AG04450 (cell line): ENCODE measurements at regions not wholly inside any gene's neighbourhood (a gene's known extent, or its start where the extent isn't known, plus 50 kb on each side); places are given as distances from the start of the nearest gene placed in this dataset.
"Not testable (repeated sequence)": the region's sequence is repeated elsewhere in the genome, so short reads cannot be mapped to it uniquely, and the experiment has no call there.

Source experiments
- CTCF ChIA-PET: fragments of 300-600, 350-600 bp; formaldehyde crosslinking; extraction: SDS; loops from one replicate; lab custom pipeline; 2022; ENCODE audit warnings: antibody characterized with exemption, inconsistent platforms; lab: Charles Lee
- POLR2A ChIA-PET: fragments of 350-600 bp; formaldehyde crosslinking; extraction: SDS; loops from one replicate; lab custom pipeline; 2021; ENCODE audit warnings: antibody characterized with exemption, inconsistent platforms; lab: Yijun Ruan, JAX
- DNase-seq: peaks from one replicate; pipeline ENCODE4 v3.0.0-alpha.2; 2011; ENCODE audit warnings: low read depth, low spot score
- H3K27ac ChIP-seq: one replicate; pipeline ENCODE4 v1.5.1; 2012; ENCODE audit warnings: low read depth, low read length, control low read depth
- H3K27me3 ChIP-seq: one replicate; pipeline ENCODE4 v1.6.0; 2012; ENCODE audit warnings: low read length; ENCODE audit not compliant: control insufficient read depth, insufficient read depth
- H3K4me3 ChIP-seq: 2 replicates; pipeline ENCODE4 v1.5.1; 2011; ENCODE audit warnings: mild to moderate bottlenecking, low read depth, low read length, control low read depth
- H3K9me3 ChIP-seq: 2 replicates; pipeline ENCODE4 v1.5.1; 2012; ENCODE audit warnings: low read length; ENCODE audit not compliant: control insufficient read depth, insufficient read depth
- CTCF ChIP-seq: IDR thresholded peaks from 2 replicates; pipeline ENCODE4 v1.5.1; 2011; ENCODE audit warnings: low read depth, low read length, control low read depth, inconsistent platforms

- no peak for DNase-seq
- Histone ChIP-seq H3K27me3 (no peaks in the 10 kb centered on the region), H3K4me3 (no peak overlapping the region), H3K9me3 (no peaks in the 10 kb centered on the region), H3K27ac (no peak overlapping the region)
- POLR2A ChIA-PET = no interaction called here
- no peak for TF ChIP-seq CTCF
- CTCF ChIA-PET = no interaction called here
These were observed 186.0 kb downstream of the LEPR start for GRCh38 chr1:65606426-65606825.

- no peaks in the 10 kb centered on the region for H3K27me3 ChIP-seq
- DNase-seq = no peak
- ChIA-PET CTCF (interaction anchor here (0.6 kb wide), 2 partner anchors 393 to 421 kb away, joined by 3 to 6 read pairs; no protein-coding TSS in a partner anchor), POLR2A (no interaction called here)
- no peak overlapping the region for H3K27ac ChIP-seq
- no peak overlapping the region for H3K4me3 ChIP-seq
- no peaks in the 10 kb centered on the region for H3K9me3 ChIP-seq
- no peak for TF ChIP-seq CTCF
These were observed 178.8 kb upstream of the PDE4B start for GRCh38 chr1:65613884-65614283.

GRCh38 chr1:65615859-65616258 lies 176.8 kb upstream of the PDE4B start:
- no peaks in the 10 kb centered on the region for H3K9me3 ChIP-seq
- no peak for DNase-seq
- POLR2A ChIA-PET = no interaction called here
- H3K4me3 ChIP-seq = no peak overlapping the region
- CTCF ChIA-PET = no interaction called here
- TF ChIP-seq CTCF = no peak
- no peak overlapping the region for H3K27ac ChIP-seq
- H3K27me3 ChIP-seq = no peaks in the 10 kb centered on the region

- DNase-seq = not testable (repeated sequence)
These were observed 171.0 kb upstream of the PDE4B start for GRCh38 chr1:65621721-65622120.

GRCh38 chr1:65623895-65624294 lies 168.8 kb upstream of the PDE4B start:
- peak; percentile 34 for TF ChIP-seq CTCF
- CTCF ChIA-PET = interaction anchor here (1.9 kb wide), 1 partner anchor 64 kb away, joined by 5 read pairs; no protein-coding TSS in a partner anchor
- DNase-seq = no peak
- no peak overlapping the region for H3K27ac ChIP-seq
- H3K4me3 ChIP-seq = no peak overlapping the region
- no peaks in the 10 kb centered on the region for H3K27me3 ChIP-seq
- no peaks in the 10 kb centered on the region for H3K9me3 ChIP-seq
- POLR2A ChIA-PET = no interaction called here

More at GRCh38 chr1:65621721-65622120, 171.0 kb upstream of the PDE4B start:
- H3K9me3 ChIP-seq, POLR2A ChIA-PET, H3K27ac ChIP-seq, CTCF ChIA-PET, H3K4me3 ChIP-seq, H3K27me3 ChIP-seq: not testable (repeated sequence)

GRCh38 chr1:65625528-65625927 lies 167.2 kb upstream of the PDE4B start:
- no peak overlapping the region for H3K4me3 ChIP-seq
- CTCF ChIA-PET = no interaction called here
- DNase-seq = no peak
- no peaks in the 10 kb centered on the region for H3K9me3 ChIP-seq
- POLR2A ChIA-PET = no interaction called here
- no peak for TF ChIP-seq CTCF
- H3K27me3 ChIP-seq = no peaks in the 10 kb centered on the region
- H3K27ac ChIP-seq = no peak overlapping the region
